ENCODE measurements at regions not wholly inside any gene's neighbourhood (a gene's known extent, or its start where the extent isn't known, plus 50 kb on each side); places are given as distances from the start of the nearest gene placed in this dataset.

DNA sequence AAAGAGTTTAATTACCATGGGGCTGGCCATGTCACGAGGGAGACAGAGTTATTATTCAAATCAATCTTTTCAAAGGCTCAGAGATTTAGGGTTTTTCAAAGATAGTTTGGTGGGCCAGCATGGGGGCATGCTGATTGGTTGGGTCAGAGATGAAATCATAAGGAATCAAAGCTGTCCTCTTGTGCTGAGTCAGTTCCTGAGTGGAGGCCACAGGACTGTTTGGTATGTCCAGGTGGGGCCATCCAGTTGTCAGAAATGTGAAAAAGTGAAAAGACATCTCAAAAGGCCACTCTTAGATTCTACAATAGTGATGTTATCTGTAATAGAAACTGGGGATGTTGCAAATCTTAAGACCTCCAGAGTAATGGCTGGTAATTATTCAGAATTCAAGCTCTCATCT lies 288.6 kb downstream of the EN1 start:
- Mint-ChIP-seq H3K9me3 (peaks cover 2% of the 10 kb centered on the region), H3K4me1 (no peaks in the 10 kb centered on the region), H3K36me3 (no peaks in the 10 kb centered on the region), H3K27ac (no peak overlapping the region), H3K27me3 (no peaks in the 10 kb centered on the region), H3K4me3 (no peak overlapping the region)
- ATAC-seq (ENCODE audit: low read depth) = no peak
- no peak for DNase-seq (ENCODE audit: low spot score in 2 of 2)

DNA sequence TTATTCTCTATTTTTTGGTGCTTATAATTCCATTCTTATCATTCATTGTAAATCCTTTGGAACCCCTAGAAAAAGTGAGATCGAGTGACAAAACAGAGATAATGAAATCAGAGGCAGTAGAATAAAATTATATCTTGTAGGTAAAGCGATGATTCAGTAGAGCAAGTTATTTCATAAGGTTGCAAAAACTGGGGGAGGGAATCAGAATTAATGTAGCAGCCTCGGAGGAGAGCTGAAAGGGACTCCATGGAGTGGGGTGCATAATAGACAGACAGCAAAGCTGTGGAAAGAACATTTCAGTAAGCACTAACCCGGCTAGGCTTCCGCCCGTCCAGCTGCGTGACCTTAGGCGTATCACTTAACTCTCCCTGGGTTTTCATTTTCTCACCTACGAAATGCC lies 289.7 kb downstream of the EN1 start:
- no peak overlapping the region for H3K27ac Mint-ChIP-seq
- no peaks in the 10 kb centered on the region for H3K27me3 Mint-ChIP-seq
- peaks cover 2% of the 10 kb centered on the region for H3K9me3 Mint-ChIP-seq
- ATAC-seq (ENCODE audit: low read depth) (no peak), DNase-seq (ENCODE audit: low spot score in 2 of 2) (no peak)
- H3K4me1 Mint-ChIP-seq = no peaks in the 10 kb centered on the region
- H3K4me3 Mint-ChIP-seq = no peak overlapping the region
- no peaks in the 10 kb centered on the region for H3K36me3 Mint-ChIP-seq

DNA sequence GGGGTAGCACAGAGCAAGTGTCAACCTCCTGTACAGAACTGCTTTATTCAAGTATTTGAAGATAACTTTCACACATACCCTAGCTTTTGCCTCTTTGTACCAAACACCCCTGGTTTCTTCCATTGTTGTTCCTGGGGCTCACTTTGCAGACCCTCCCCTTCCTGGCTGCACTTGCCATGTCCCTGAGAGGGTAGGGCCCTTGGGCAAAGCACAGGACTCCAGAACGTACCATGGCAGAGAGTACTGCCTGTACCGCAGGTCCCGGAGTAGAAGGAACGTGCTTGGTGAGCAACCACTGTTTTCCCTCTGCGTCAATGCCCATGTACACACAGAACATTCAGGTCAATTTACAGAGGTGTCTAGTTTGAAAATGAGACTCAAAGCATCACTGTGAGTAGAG lies 290.4 kb downstream of the EN1 start:
- no peak for ATAC-seq (ENCODE audit: low read depth)

DNA sequence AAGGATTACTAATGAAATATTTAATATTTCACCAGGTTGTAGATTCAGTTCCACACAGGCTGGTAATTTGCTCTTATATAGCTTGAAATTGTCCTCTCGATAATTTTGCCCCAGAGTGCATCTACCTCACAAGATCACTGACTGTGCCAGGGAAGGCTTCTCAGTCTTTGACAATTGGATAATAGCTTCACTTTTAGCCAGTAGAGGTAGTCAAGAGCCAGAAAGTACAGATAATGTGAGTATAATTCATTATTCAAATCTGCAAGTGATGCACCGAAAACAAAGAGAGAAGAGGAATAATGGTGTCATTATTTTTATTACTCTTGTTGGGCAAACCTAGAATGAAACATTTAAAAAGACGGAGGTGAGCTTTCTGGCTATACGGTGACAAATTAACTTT lies 292.8 kb downstream of the EN1 start:
- H3K9me3 Mint-ChIP-seq = peaks cover 2% of the 10 kb centered on the region
- H3K4me1 Mint-ChIP-seq = no peaks in the 10 kb centered on the region
- H3K36me3 Mint-ChIP-seq = no peaks in the 10 kb centered on the region
- H3K27ac Mint-ChIP-seq = no peak overlapping the region
- H3K27me3 Mint-ChIP-seq = no peaks in the 10 kb centered on the region
- DNase-seq (ENCODE audit: low spot score in 2 of 2) (no peak), ATAC-seq (ENCODE audit: low read depth) (no peak)
- no peak overlapping the region for H3K4me3 Mint-ChIP-seq

More for the DNA sequence above, 290.4 kb downstream of the EN1 start:
- H3K36me3 Mint-ChIP-seq = no peaks in the 10 kb centered on the region
- DNase-seq (ENCODE audit: low spot score in 2 of 2) = no peak
- no peak overlapping the region for H3K27ac Mint-ChIP-seq
- H3K9me3 Mint-ChIP-seq = peaks cover 2% of the 10 kb centered on the region
- no peaks in the 10 kb centered on the region for H3K27me3 Mint-ChIP-seq
- no peaks in the 10 kb centered on the region for H3K4me1 Mint-ChIP-seq
- no peak overlapping the region for H3K4me3 Mint-ChIP-seq

DNA sequence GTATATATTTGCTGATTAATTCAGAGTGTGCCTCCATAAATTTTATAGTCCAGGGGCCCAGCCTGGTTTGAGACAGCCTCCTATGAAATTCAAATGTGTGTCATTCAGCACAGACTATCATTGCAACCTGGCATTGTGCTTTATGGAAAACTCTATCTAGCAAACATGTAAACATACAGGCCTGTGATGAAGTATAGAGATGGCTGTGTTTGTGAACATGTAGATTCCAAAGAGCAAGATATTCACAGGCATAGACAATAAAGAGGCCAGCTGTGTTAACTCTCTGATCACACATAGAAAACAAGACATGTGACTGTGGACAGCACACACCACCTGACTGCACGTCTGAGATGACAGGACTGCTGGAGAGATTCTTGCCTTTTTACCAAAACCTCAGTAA lies 297.9 kb downstream of the EN1 start:
- Mint-ChIP-seq H3K4me3 (no peak overlapping the region), H3K36me3 (no peaks in the 10 kb centered on the region), H3K27ac (no peak overlapping the region), H3K4me1 (no peaks in the 10 kb centered on the region), H3K27me3 (no peaks in the 10 kb centered on the region), H3K9me3 (no peaks in the 10 kb centered on the region)
- no peak for DNase-seq (ENCODE audit: low spot score in 2 of 2)
- ATAC-seq (ENCODE audit: low read depth) = no peak

DNA sequence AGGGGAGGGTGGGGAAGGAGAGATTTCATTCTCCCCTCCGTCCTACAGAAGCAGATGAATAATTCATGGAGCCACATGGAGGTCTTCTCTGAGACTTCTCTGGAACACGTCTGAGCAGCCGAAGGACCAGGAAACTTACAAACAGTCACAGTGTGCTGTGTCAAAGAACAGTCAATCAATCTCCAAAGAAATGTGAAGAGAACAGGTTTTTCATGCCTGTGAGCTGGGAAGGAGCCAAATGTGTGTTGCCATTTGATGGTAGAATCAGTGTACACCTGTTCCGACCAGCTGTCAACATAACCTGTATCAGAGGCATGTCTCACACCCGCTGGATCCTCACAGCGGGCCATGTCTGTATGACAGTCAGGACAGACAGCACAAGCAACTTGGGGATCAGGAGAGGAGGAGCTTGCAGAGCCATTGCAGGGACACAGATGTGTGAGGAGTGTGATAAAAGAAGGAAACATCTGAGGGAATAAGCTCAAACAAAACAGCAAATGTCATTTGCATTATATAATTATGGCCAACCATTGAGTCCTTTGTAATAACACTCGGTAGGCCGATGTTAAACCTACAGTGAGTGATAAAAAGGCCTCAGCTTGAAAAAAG lies 298.5 kb downstream of the EN1 start:
- ATAC-seq (ENCODE audit: low read depth) (no peak), DNase-seq (ENCODE audit: low spot score in 2 of 2) (no peak)
- Mint-ChIP-seq H3K9me3 (no peaks in the 10 kb centered on the region), H3K4me1 (no peaks in the 10 kb centered on the region), H3K36me3 (no peaks in the 10 kb centered on the region), H3K27me3 (no peaks in the 10 kb centered on the region), H3K4me3 (no peak overlapping the region), H3K27ac (no peak overlapping the region)

DNA sequence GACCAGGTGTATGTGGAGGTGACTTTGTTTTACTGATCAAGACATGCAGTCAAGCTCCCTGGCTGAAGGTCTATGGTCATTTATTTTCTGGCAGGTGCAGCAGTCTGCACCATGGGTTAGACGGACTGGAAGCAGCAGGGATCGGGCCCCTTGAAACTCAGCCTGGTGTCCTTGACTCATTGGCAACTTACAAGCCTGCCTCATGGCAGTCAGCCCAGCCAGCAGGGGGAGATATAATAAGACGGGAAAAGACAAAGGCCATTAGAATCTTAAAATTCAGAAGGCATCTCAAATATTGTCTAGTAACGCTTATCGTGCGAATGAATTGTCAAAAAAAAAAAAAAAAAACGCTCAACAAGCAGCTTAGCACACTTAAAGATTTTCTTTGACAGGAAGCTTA lies 308.2 kb downstream of the EN1 start:
- Mint-ChIP-seq H3K27me3 (no peaks in the 10 kb centered on the region), H3K4me3 (no peak overlapping the region), H3K4me1 (no peaks in the 10 kb centered on the region), H3K9me3 (no peaks in the 10 kb centered on the region), H3K36me3 (no peaks in the 10 kb centered on the region), H3K27ac (no peak overlapping the region)
- ATAC-seq (ENCODE audit: low read depth) (no peak), DNase-seq (ENCODE audit: low spot score in 2 of 2) (no peak)

DNA sequence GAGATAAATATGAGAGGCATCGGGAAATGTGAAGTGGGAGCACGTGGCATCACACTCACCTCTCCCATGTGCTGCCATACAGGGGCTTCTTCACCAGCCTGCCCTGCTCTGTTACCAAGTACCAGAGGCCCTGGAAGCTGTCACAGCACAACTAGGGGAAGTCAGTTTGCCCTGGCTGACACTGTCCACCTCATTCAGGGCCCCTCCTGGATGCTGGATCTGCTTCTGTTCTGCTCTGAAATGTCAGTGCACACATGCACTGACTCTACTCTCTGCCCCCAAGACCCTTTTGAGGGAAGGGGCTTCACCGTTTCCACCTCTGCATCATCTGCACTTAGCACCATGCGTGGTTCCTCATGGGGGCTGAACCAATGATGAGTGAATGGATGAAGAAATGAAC lies 311.1 kb downstream of the EN1 start:
- no peaks in the 10 kb centered on the region for H3K36me3 Mint-ChIP-seq
- H3K4me3 Mint-ChIP-seq = no peak overlapping the region
- no peak for DNase-seq (ENCODE audit: low spot score in 2 of 2)
- H3K4me1 Mint-ChIP-seq = no peaks in the 10 kb centered on the region
- ATAC-seq (ENCODE audit: low read depth) = no peak
- no peak overlapping the region for H3K27ac Mint-ChIP-seq
- no peaks in the 10 kb centered on the region for H3K9me3 Mint-ChIP-seq
- no peaks in the 10 kb centered on the region for H3K27me3 Mint-ChIP-seq

DNA sequence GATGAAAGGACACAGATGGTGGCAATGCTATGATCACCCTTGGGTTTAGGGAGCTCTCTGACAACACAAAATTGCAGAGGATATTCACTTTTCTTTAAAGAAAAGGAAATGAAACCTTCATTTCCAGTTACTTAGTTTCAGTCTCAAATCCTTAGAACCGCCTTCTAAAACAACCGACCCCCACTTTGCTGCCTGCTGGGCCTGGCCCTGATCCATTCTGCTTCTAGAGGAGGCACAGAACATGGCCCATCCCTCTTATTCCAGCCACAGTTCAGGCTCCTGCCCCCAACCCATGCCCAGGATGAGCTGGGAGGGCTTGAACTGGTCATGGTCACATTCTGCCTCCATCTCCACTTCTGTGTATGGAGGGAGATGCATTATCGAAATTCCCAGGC lies 311.6 kb downstream of the EN1 start:
- DNase-seq (ENCODE audit: low spot score in 2 of 2) = no peak
- H3K36me3 Mint-ChIP-seq = no peaks in the 10 kb centered on the region
- no peaks in the 10 kb centered on the region for H3K4me1 Mint-ChIP-seq
- no peak overlapping the region for H3K27ac Mint-ChIP-seq
- H3K9me3 Mint-ChIP-seq = no peaks in the 10 kb centered on the region
- no peak for ATAC-seq (ENCODE audit: low read depth)
- no peaks in the 10 kb centered on the region for H3K27me3 Mint-ChIP-seq
- H3K4me3 Mint-ChIP-seq = no peak overlapping the region

DNA sequence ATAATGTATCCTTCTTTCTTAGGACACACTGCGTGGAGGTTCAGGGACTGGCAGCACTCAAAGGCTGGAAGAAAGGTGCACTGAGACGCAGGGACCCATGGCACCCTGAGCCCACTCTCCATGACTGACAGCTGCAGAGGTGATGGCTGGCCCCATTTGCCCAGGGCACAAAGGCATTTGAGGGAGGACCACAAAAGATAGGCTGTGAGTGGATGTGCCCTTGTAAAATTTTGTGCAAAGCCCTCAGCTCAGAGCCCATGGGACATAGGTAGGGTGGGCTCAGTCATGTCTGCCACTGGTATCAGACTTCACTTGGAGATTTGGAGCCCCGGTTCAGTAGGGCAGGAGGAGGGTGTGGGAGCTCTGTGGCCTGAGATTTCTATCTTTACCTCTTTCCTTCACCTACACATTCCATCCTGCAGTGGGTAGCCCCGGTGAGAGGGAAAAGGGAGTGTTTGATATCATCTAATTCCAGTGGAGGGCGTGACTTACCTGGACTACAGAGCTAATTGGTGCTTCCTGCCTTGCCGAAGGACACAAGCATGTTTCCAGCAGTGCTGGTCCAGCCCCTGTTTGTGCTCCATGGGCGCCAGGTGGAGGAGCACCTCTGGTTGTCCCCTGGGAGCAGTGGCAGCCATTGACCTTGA lies 312.2 kb downstream of the EN1 start:
- H3K9me3 Mint-ChIP-seq = no peaks in the 10 kb centered on the region
- H3K27me3 Mint-ChIP-seq = no peaks in the 10 kb centered on the region
- DNase-seq (ENCODE audit: low spot score in 2 of 2) = no peak
- ATAC-seq (ENCODE audit: low read depth) = no peak
- no peaks in the 10 kb centered on the region for H3K4me1 Mint-ChIP-seq
- H3K36me3 Mint-ChIP-seq = no peaks in the 10 kb centered on the region
- no peak overlapping the region for H3K27ac Mint-ChIP-seq
- H3K4me3 Mint-ChIP-seq = no peak overlapping the region

DNA sequence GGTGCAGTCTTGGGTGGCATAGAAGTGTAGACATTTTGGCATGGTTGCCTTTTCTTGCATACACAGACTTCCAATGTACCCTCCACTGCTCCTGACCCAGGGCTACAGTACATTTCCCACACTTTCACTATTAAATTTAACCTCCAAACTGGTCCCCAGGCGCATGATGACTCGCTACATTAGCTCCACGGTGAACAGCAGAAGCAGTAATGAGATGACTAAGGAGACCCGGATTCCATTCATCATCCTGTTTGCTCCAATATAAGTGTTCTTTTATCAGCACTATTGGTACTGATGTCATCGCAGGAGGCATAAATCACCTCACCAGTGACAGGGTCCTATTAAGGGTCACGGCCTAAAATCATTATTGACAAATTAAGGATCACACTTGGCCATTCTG lies 316.5 kb downstream of the EN1 start:
- H3K27ac Mint-ChIP-seq = no peak overlapping the region
- ATAC-seq (ENCODE audit: low read depth) = no peak
- H3K9me3 Mint-ChIP-seq = no peaks in the 10 kb centered on the region

DNA sequence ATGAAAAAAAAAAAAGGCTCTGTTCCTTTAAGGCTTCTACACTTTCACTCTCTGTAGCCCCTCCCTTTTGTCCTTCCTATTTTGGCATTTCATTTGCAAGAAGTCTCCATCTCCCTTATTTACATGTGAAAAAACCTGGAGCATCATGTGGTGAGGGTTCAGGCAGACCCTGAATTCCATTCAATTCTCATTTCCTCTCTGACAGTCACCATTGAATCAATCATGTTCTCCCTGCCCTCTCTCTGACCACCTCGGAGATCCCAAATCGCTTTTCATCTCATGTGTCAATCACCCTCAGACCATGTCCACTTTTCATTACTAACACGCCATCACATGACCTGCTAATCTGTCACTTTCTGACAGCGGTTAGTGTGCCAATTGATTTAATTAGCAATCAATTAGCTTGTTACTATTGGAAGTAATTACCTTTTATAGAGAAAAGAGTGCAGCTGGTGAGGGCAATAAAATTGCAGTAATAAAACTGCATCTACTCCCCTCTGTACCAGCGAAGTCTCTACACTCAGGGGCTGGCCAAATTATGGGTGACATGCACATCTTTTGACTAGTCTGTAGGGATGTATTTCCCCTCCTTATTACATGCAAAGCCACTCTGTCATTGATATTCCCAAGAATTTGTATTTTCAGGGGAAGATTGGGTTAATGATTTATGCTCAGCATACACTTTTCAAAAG lies 317.4 kb downstream of the EN1 start:
- peaks cover 4% of the 10 kb centered on the region for H3K4me1 Mint-ChIP-seq
- DNase-seq (ENCODE audit: low spot score in 2 of 2) (no peak), ATAC-seq (ENCODE audit: low read depth) (no peak)
- H3K27ac Mint-ChIP-seq = no peak overlapping the region
- no peaks in the 10 kb centered on the region for H3K36me3 Mint-ChIP-seq
- no peak overlapping the region for H3K4me3 Mint-ChIP-seq
- H3K27me3 Mint-ChIP-seq = no peaks in the 10 kb centered on the region
- no peaks in the 10 kb centered on the region for H3K9me3 Mint-ChIP-seq

More for the DNA sequence above, 316.5 kb downstream of the EN1 start:
- Mint-ChIP-seq H3K36me3 (no peaks in the 10 kb centered on the region), H3K4me3 (no peak overlapping the region), H3K4me1 (peaks cover 4% of the 10 kb centered on the region), H3K27me3 (no peaks in the 10 kb centered on the region)
- DNase-seq (ENCODE audit: low spot score in 2 of 2) = no peak

DNA sequence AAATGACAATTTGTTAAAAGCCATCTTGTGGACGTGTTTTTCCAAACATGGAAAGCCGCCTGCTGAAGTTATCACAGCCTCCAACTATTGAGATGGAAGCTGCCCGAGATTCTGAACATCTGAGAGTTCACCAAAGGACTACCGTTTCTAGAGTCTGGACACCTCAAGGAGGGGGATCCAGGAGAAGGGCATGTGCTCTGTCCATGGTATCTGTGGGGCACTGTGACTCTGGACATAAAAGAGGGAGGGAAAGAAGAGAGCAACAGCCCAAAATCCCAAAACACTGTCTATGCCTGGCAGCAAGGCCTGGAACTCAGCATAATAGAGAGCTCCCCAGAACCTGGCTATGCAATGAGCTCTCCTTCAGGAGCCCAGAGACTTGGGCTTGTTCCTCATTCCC lies 319.9 kb downstream of the EN1 start:
- H3K4me3 Mint-ChIP-seq = no peak overlapping the region
- peaks cover 4% of the 10 kb centered on the region for H3K4me1 Mint-ChIP-seq
- H3K9me3 Mint-ChIP-seq = no peaks in the 10 kb centered on the region
- no peaks in the 10 kb centered on the region for H3K36me3 Mint-ChIP-seq
- no peaks in the 10 kb centered on the region for H3K27me3 Mint-ChIP-seq
- ATAC-seq (ENCODE audit: low read depth) (no peak), DNase-seq (ENCODE audit: low spot score in 2 of 2) (no peak)
- H3K27ac Mint-ChIP-seq = no peak overlapping the region

DNA sequence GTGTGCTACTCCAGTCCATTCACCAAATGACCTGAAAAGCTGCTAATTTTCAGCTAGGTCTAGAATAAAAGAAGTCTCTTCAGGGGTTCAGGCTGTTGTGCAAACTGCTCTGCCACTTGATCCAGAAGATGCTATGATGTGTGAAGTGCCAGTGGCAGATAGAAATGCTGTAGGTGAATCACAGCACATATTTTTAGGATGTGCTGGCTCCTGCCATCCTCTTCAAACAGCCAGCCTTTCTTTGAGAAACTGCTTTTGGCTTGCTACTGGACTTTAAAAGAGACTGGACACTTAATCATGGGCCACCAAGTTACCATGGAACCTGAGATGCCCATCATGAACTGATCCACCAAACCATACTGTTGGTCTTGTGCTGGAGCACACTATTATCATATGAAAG lies 322.1 kb downstream of the EN1 start:
- H3K27ac Mint-ChIP-seq = no peak overlapping the region
- DNase-seq (ENCODE audit: low spot score in 2 of 2) (no peak), ATAC-seq (ENCODE audit: low read depth) (no peak)
- no peaks in the 10 kb centered on the region for H3K36me3 Mint-ChIP-seq
- peaks cover 6% of the 10 kb centered on the region for H3K9me3 Mint-ChIP-seq
- H3K4me3 Mint-ChIP-seq = no peak overlapping the region
- no peaks in the 10 kb centered on the region for H3K27me3 Mint-ChIP-seq
- peaks cover 4% of the 10 kb centered on the region for H3K4me1 Mint-ChIP-seq

DNA sequence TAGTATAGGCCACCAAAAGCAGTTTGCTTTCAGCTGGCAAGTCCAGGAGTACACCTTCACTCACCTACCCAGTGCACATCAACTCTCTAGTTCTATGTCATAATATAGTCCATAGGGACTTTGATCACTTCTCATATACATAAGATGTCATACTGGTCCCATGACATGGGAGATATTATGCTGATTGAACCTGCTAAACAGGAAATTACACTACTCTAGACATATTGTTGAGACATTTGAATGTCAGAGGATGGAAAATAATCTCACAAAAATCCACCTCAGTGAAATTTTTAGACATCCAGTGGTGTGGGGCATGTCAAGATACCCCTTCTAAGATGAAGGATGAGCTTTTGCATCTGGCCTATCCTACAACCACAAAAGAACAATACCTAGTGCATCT lies 322.5 kb downstream of the EN1 start:
- Mint-ChIP-seq H3K4me1 (peaks cover 2% of the 10 kb centered on the region), H3K36me3 (no peaks in the 10 kb centered on the region), H3K4me3 (no peak overlapping the region), H3K27ac (no peak overlapping the region), H3K9me3 (peaks cover 7% of the 10 kb centered on the region), H3K27me3 (no peaks in the 10 kb centered on the region)
- DNase-seq (ENCODE audit: low spot score in 2 of 2) (no peak), ATAC-seq (ENCODE audit: low read depth) (no peak)

Measured in memory B cell (primary cell).